Small intestine (tissue), 7 donors: ENCODE measurements at regions not wholly inside any gene's neighbourhood (a gene's known extent, or its start where the extent isn't known, plus 50 kb on each side); places are given as distances from the start of the nearest gene placed in this dataset.

ENCODE experiments used
- DNase-seq, 2 donors: peaks; one replicate each; pipeline versions ENCODE4 v3.0.0 to v3.0.0-alpha.2; 2013
- FAIRE-seq: peaks from 2 replicates; lab custom pipeline; 2012; peaks lifted over from hg19 to GRCh38; lab: Jason Lieb, UNC
- H3K27ac ChIP-seq, 3 donors: one replicate each; pipeline ENCODE4 v1.5.1; 2013; ENCODE audit warnings: low read length in 2 of 3, mild to moderate bottlenecking in 2 of 3, control low read depth in 1 of 3, inconsistent platforms in 1 of 3, low read depth in 1 of 3, moderate library complexity in 1 of 3
- H3K27me3 ChIP-seq, 3 donors: one replicate each; pipeline ENCODE4 v1.6.1; 2013; ENCODE audit warnings: low read length in 3 of 3, inconsistent platforms in 1 of 3; ENCODE audit not compliant: control insufficient read depth in 3 of 3, insufficient read depth in 3 of 3
- H3K36me3 ChIP-seq, 3 donors: one replicate each; pipeline ENCODE4 v1.6.1; 2013; ENCODE audit warnings: low read length in 3 of 3, inconsistent platforms in 1 of 3, low read depth in 1 of 3, mild to moderate bottlenecking in 1 of 3, moderate library complexity in 1 of 3; ENCODE audit not compliant: control insufficient read depth in 3 of 3, insufficient read depth in 2 of 3
- H3K4me1 ChIP-seq, 3 donors: one replicate each; pipeline ENCODE4 v1.6.1; 2013; ENCODE audit warnings: low read length in 2 of 3, inconsistent platforms in 1 of 3, low read depth in 1 of 3, mild to moderate bottlenecking in 1 of 3, moderate library complexity in 1 of 3; ENCODE audit not compliant: control insufficient read depth in 3 of 3, insufficient read depth in 2 of 3
- H3K4me3 ChIP-seq, 3 donors: one replicate each; pipeline ENCODE4 v1.5.1; 2013; ENCODE audit warnings: low read length in 3 of 3, control low read depth in 1 of 3, inconsistent platforms in 1 of 3, low read depth in 1 of 3, mild to moderate bottlenecking in 1 of 3, moderate library complexity in 1 of 3
- H3K9me3 ChIP-seq, 2 donors: one replicate each; pipeline ENCODE4 v1.6.1; 2013; ENCODE audit warnings: low read depth in 1 of 2, low read length in 1 of 2; ENCODE audit not compliant: control insufficient read depth in 2 of 2, insufficient read depth in 1 of 2
- WGBS, 3 donors: extraction: QIAGEN DNeasy Blood & Tissue Kit; methylation state at CpG; one replicate each; pipeline ENCODE4 v1.1.7; 2013; 5-methylcytosine and 5-hydroxymethylcytosine counted together
- donor health status: healthy with polysubstance abuse.
- donor health status: control.
- donor health status: control.
- donor health status: Bipolar disorder and iron deficiency.
- donor health status: healthy.

DNA sequence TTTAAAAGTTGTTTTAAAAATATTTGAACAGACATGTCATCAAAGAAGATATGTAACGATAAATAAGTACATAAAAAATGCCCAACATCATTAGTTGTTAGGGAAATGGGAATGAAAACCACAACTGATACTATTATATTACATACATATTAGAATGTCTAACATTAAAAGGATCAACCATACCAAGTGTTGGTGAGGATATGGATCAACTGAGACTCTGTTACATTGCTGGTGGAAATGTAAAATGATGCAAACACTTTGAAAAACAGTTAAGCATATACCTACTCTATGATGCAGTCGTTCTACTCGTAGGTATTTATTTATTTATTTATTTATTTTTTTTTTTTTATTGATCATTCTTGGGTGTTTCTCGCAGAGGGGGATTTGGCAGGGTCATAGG lies 149.7 kb downstream of the BRMS1L start:
- Histone ChIP-seq H3K4me1 (no peaks in the 10 kb centered on the region), H3K27ac (no peak overlapping the region), H3K4me3 (no peak overlapping the region), H3K36me3 (no peaks in the 10 kb centered on the region), H3K9me3 (no peaks in the 10 kb centered on the region), H3K27me3 (no peaks in the 10 kb centered on the region)
- WGBS, 3 donors = 90 to 96% (median 93%) methylated on average over 4 of the region's 4 CpGs
- FAIRE-seq (no peak), DNase-seq (no peak)

DNA sequence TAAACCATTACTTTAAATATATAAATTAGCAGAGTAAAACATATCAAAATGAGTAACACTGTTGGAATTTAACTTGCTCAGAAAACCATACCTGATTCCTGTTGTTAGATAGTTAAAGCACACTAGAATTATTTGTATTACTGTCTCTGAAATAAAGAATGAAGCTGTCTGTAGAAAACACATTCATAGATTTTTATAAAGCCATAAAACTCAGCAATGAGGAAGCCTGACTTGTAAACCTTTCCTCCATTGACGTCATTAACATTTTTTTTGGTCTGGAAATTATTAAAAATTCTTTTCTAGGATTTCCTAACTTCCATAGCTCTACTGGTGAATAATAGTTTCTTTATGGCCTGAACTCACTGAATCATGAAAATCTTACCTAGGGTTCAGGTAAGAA lies 147.6 kb downstream of the BRMS1L start:
- Histone ChIP-seq H3K9me3 (no peaks in the 10 kb centered on the region), H3K27me3 (no peaks in the 10 kb centered on the region), H3K27ac (no peak overlapping the region), H3K4me3 (no peak overlapping the region), H3K36me3 (no peaks in the 10 kb centered on the region), H3K4me1 (no peaks in the 10 kb centered on the region)
- WGBS, 3 donors = 18 to 41% (median 40%) methylated on average over 1 of the region's 1 CpG
- DNase-seq (no peak), FAIRE-seq (no peak)

DNA sequence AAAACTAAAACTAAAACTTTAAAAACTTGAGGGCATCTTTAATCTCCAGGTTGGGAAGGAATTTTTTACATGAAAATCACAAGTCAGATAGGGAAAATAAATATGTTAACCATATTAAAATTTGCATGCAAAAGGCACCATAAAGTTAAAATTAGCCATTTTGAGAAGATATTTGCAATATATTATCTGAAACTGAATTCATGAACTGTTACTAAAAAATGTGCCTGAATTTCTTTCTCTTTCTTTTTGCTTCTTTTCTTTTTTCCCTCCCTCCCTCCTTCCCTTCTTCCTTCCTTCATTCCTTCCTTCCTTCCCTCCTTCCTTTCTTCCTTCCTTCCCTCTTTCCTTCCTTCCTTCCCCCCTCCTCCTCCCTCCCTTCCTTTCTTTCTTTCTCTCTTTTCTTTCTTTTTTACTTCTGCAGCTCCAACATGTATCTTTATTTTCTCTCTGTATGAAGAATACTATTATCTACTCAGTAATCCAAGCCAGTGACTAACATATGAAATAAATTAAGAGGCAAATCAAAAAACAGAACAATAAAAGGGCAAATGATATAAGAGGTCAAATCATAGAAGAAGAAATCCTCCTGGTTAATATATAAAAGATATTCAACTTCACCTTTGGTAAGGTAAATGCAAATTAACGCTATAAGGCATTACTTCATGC lies 146.0 kb downstream of the BRMS1L start:
- Histone ChIP-seq H3K36me3 (no peaks in the 10 kb centered on the region), H3K9me3 (no peaks in the 10 kb centered on the region), H3K27ac (no peak overlapping the region), H3K4me3 (no peak overlapping the region), H3K4me1 (no peaks in the 10 kb centered on the region), H3K27me3 (no peaks in the 10 kb centered on the region)
- DNase-seq = no peak
- no peak for FAIRE-seq
- 14 to 65% (median 50%) methylated on average over 1 of the region's 1 CpG for WGBS, 3 donors

DNA sequence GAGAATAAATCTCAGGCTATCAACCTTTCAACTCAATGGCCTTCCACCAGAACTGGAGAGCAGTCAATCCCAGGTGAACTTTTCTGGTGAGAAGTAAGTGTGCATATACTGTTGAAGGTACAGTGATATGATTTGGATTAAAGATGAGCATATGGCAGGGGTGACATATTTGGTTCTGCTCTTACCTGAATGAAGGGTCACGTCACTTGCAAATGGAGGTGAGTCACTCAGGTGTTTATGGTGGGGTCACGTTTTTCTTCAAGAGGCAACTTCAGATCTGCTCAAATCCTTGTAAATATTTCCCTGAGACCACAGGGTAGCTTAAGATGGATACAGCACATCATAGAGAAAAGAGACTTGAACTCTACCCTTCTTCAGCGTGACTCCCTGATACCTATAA lies 143.2 kb downstream of the BRMS1L start:
- H3K4me3 ChIP-seq = no peak overlapping the region
- FAIRE-seq (no peak), DNase-seq (no peak)
- H3K36me3 ChIP-seq = no peaks in the 10 kb centered on the region
- H3K27me3 ChIP-seq = no peaks in the 10 kb centered on the region
- no peaks in the 10 kb centered on the region for H3K9me3 ChIP-seq
- 68 to 83% (median 79%) methylated on average over 3 of the region's 3 CpGs for WGBS, 3 donors
- H3K4me1 ChIP-seq = no peaks in the 10 kb centered on the region
- H3K27ac ChIP-seq = no peak overlapping the region

DNA sequence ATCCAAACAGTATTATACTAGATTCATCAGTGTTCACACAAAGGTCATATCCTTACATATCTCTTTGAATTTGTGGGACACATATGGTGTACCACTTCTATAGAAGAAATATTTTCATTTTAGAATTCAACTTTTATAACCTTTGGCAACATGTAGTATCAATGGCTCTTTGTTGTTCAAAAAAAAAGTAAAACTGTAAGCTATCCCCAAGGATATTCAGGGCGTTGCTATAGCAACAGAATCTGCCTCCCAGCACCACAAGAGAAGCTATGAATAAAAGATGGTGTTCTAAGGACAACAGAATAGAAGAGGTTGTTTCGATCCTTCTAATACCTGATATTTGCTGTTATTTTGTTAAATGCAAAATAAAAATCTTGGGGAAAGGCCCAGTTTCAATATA lies 139.3 kb downstream of the BRMS1L start:
- no peak for DNase-seq
- no peaks in the 10 kb centered on the region for H3K4me1 ChIP-seq
- H3K27me3 ChIP-seq = no peaks in the 10 kb centered on the region
- no peaks in the 10 kb centered on the region for H3K9me3 ChIP-seq
- WGBS, 3 donors = 69 to 85% (median 74%) methylated on average over 2 of the region's 2 CpGs
- no peak overlapping the region for H3K27ac ChIP-seq
- H3K36me3 ChIP-seq = no peaks in the 10 kb centered on the region
- FAIRE-seq = no peak
- H3K4me3 ChIP-seq = no peak overlapping the region

DNA sequence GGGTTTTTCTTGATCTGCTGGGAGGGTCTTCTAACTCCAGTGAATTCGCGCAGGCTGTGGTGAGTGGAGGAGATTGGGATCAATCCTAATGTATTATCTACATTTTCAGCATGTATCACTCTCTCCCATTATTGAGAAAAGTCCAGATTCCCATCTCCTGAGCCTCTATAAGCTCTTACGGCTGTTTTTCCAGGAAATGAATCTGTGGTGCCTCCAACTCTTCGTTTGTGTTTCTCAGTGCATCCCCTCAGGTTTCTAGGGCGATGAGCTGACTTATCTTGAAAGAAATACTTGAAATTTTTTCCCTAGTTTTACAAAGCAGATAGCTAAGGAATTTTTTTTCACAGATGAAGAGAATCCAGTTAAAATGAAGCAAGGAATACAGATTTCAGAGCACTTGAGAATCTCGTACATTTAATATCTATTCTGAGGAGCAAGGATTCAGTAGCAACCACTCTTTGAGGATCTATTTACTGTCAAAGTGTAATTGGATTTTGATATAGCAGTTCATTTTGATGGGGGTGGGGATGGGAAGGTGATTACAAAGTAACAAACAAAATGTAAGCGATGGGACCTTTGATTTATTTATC lies 138.7 kb downstream of the BRMS1L start:
- FAIRE-seq = no peak

DNA sequence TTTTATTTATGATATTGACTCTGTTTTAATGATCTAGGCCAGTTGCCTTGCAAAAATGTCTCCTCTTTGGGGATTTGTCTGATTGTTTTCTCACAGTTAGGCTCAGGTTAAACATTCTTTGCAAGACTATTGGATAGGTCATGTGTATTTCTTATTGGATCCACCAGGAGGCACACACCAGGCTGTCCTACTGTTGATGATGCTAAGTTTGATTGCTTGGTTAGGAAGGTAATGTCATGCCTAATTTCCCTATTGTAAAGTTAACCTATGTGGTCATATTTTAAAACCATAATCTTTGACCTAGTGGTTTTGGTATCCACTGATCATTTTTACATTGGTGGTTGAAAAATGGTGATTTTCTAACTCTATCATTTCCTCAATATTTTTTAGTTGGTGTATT lies 137.1 kb downstream of the BRMS1L start:
- Histone ChIP-seq H3K27ac (no peak overlapping the region), H3K9me3 (no peaks in the 10 kb centered on the region), H3K4me3 (no peak overlapping the region), H3K27me3 (no peaks in the 10 kb centered on the region), H3K4me1 (no peaks in the 10 kb centered on the region), H3K36me3 (no peaks in the 10 kb centered on the region)
- DNase-seq (no peak), FAIRE-seq (no peak)

More for the DNA sequence above, 138.7 kb downstream of the BRMS1L start:
- H3K36me3 ChIP-seq = no peaks in the 10 kb centered on the region
- no peaks in the 10 kb centered on the region for H3K27me3 ChIP-seq
- no peaks in the 10 kb centered on the region for H3K4me1 ChIP-seq
- no peak overlapping the region for H3K4me3 ChIP-seq
- 75 to 87% (median 79%) methylated on average over 7 of the region's 7 CpGs for WGBS, 3 donors
- no peak for DNase-seq
- no peak overlapping the region for H3K27ac ChIP-seq
- no peaks in the 10 kb centered on the region for H3K9me3 ChIP-seq

DNA sequence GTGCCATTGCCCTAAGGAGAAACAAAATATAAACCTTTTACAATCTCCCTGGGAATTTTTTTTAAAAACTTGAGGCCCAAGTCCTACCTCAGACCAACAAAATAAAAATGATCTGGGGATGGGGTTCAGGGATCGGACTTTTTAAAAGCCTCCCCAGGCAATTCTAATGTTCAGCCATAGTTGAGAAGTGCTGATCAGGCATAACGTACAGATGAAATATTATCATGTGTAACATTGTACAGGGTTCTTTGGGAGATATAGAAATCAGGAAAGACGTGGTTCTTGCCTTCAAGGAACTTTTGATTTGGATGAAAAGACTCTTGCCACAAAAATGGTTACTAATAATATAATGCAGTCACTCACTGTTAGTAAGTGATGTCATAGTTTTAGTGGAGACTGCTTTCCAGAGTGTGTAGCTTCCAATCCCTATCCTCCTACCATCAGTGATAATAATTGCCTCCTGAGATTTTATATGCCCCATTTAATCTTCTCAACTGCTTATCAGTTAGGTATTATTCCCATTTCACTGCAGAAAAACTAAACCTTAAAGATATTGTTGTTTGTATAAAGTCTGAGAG lies 135.6 kb downstream of the BRMS1L start:
- no peaks in the 10 kb centered on the region for H3K4me1 ChIP-seq
- DNase-seq = no peak
- no peaks in the 10 kb centered on the region for H3K27me3 ChIP-seq
- FAIRE-seq = no peak
- no peaks in the 10 kb centered on the region for H3K9me3 ChIP-seq
- 80 to 90% (median 83%) methylated on average over 3 of the region's 3 CpGs for WGBS, 3 donors
- H3K36me3 ChIP-seq = no peaks in the 10 kb centered on the region
- no peak overlapping the region for H3K27ac ChIP-seq
- no peak overlapping the region for H3K4me3 ChIP-seq
